Brain pericyte (primary cell): ENCODE measurements at regions not wholly inside any gene's neighbourhood (a gene's known extent, or its start where the extent isn't known, plus 50 kb on each side); places are given as distances from the start of the nearest gene placed in this dataset.

Source experiments
- DNase-seq: peaks from one replicate; pipeline ENCODE4 v3.0.0-alpha.2; 2012; ENCODE audit warnings: low read depth, low spot score

DNA sequence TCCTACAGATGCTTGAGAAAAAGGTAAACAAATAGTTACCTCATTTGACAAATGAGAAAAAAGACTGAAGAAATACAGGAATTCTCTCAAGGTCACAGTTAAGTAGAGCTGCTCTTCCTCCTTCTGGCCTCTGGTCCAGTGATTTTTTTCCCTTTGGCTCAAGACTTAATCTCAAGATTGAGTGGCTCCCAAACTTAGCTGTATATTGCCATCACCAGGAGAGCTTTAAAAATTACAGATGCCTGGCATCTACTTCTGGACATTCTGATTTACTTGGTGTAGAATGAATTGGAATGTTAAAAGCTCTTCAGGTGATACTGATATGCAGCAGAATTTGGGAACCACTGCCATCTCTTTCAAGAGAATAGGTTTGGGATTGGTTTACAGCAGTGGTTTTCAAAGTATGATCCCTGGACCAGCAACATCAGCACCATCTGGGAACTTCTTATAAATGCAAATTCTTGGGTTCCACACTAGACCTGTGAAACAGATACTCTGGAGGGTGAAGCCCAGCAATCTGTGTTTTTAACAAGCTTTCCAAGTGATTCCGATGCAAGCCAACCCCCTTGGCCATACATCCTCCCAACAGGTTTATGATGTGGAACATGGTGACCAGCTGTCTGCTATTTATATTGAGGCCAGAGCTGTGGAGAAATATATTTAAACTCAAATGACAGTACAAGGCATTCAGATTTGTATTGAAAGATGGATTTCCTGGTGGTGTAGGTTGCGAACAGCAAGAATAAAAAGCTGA, 333.0 kb upstream of the RARB start:
- no peak for DNase-seq

DNA sequence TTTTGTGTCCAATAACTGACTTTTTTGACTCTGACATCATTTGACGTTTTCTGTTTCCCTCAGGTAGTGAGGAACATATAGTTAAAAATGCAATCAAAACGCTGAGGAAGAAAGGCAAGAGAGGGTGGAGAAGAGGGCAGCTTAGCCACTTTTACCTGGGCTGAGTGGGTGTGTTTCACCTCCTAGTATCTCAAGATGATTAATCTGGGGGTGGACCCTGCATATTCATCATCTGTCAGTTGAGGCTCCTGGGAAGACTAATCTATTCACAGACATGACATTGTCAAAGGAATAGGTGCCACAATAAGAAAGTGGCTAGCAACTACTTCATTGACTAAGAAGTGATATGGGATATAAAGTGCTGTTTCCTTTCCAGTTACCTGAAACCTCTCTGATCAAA, 331.5 kb upstream of the RARB start:
- no peak for DNase-seq

DNA sequence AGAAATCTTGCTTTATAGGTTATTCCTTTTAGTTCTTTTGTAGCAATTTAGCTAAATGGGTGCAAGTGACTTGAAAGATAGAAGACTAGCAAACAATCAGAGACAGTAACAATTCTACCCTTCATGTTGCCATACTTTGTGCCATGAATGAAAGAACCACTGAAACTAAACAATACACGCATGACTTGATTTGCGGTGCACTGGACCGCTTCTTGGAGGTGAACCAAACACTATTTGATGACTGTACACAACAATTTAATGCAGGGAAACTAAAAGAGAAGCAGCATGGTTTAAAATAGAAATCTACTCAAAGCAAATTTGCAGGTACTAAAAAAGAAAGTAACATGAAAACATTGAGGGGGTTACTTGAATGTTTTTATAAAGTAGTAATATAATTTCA, 331.0 kb upstream of the RARB start:
- DNase-seq = no peak

- no peak for DNase-seq
Measured at GRCh38 chr3:25099666-25100065, 328.4 kb upstream of the RARB start.

DNA sequence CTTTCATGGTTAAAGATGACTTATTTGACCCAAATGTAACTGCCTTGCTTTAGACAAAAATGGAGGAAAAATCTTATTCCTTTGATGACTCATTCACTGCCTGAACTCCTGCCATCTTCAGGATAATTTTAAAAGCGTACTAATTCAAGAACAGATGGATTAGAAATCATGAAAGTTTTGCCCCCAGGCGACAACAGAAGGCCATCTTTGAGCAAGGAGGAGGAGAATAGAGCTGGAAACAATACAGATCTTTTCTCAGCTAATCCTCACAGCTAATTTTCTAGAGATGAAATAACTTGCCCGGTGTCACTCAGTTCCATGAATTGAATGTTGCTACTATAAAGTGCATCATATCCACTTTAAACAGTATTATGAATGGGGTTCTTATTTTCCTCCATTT, 324.7 kb upstream of the RARB start:
- DNase-seq = no peak

DNA sequence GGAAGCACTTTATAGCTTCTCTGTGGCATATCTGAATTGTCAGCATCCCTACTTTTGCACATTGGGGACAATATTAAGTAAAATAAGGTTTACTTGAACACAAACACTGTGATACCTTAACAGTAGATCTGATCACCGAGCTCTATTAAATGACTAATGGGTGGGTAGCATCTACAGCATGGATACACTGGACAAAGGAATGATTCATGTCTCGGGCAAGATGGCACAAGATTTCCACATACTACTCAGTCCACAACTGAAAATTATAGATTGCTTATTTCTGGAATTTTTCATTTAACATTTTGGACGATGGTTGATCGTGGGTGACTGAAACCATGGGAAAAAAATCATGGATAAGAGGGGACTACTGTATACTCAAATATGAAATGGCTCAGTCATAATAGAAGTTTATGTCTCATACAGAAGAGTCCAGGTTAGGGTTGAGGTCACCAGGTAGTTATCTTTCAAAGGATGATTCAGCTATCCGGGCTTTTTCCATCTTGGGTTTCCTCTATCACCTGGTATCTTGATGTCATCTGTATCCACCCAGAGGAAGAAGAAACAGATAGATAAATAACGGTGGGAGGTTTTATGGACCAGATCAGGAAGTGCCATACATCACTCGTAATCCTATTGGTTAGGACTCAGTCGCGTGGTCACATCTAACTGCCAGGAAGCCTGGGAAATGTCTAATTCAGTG, 320.0 kb upstream of the RARB start:
- DNase-seq = no peak

- no peak for DNase-seq
Measured at GRCh38 chr3:25110642-25111041, 317.4 kb upstream of the RARB start.

- DNase-seq = no peak
Measured at GRCh38 chr3:25113891-25114290, 314.2 kb upstream of the RARB start.

- DNase-seq = no peak
Measured at GRCh38 chr3:25114532-25114931, 313.5 kb upstream of the RARB start.

DNA sequence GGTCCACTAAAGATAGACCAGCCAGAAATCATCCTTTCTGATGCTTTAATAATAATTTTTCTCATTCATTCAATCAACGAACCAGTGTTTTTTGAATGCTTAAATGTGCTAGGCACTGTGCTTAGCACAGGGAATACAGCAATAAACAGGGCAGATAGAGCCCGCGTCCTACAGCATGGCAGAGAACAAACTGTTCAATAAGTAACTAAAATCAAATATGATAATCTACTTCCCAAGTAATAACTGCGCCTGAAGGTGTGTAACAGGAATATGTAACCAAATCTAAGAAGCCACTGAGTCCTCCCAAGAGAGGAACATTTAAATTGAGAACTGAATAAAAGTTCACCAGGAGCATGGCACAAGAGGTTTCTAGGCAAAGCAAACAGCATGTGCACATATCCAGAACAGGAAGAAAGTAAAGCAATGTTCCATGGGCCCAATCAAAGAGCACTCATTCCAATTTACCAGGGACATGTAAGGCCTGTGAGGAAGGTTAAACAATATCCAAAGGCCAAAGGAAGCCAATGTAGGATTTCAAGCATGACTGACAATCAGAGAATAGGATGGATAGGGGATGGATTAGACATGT, 311.0 kb upstream of the RARB start:
- no peak for DNase-seq

- no peak for DNase-seq
Measured at GRCh38 chr3:25119682-25120081, 308.4 kb upstream of the RARB start.

GRCh38 chr3:25120665-25121064, 307.4 kb upstream of the RARB start:
- DNase-seq = no peak

DNA sequence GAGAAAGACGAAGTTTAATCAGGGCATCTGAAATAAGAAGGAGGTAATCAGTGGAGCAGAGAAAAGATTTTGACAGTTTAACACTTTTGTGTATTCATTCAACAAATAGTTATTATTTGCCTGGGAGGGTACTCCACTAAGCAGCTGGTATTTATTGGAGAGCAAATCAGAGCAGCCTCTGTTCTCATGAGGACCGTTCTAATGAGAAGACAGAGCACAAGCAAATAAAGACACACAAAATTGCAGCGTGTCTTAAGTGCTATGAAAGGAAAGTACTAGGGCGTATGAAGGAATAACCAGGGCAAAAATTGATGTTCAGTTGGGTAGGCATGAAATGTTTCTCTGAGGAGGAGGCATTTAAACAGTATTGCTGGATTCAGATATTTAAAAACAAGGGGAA, 302.9 kb upstream of the RARB start:
- no peak for DNase-seq

DNA sequence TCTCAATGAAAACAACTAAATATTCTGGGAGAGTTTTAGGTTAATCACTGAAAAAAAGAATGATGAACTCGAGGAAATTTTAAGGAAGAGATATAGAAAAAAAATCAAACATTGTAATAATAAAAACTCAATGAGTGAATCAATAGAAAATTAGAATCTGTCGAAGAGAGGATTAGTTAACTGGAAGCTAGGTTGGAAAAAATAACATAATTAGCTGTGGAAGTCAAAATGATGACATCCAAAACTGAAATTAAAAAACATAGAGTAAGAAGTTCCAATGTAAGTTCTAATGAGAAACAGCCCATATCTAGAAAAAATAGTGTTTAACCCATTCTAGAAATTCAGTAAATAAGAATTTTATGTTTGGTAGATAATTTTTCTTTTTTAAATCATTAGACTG, 299.3 kb upstream of the RARB start:
- DNase-seq = no peak

- no peak for DNase-seq
Measured at GRCh38 chr3:25130724-25131520, 297.1 kb upstream of the RARB start.

DNA sequence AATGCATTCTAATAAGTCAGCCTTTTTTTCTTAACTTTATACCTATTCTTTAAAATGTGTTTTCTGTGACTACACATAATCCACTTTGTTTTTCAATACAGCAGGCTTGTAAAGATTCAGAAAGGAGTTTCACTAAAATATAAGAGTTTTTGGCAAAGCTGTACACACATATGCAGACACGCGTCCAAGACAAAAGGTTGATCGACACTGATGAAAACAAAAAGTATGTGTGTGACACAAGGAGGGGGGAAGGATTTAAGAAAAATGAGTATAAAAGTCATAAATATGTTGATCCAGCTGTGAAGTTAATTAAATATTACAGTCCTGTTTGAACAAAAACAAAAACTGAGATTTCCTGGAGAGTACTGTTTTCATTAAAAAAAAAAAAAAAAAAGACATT, 294.5 kb upstream of the RARB start:
- DNase-seq = no peak

DNA sequence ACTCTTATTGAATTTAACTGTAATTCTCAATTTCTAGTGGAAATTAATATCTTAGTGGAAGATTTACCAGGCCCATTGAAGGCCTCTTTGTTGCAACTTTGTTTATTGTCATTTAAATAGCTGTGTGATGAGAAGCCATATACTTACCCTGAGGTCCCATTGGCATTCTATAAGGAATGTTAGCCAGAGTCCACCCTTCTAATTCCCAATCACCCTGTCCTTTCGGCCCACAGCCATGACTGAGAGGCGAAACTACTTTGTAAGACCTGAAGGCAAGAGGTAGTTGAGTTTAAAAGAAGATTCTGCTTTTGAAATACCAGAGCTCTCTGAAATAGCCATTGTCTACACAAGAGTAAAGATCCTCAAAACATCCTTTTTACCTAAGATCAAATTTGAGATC, 290.5 kb upstream of the RARB start:
- DNase-seq = no peak

GRCh38 chr3:25139267-25139666, 288.8 kb upstream of the RARB start:
- DNase-seq = no peak

DNA sequence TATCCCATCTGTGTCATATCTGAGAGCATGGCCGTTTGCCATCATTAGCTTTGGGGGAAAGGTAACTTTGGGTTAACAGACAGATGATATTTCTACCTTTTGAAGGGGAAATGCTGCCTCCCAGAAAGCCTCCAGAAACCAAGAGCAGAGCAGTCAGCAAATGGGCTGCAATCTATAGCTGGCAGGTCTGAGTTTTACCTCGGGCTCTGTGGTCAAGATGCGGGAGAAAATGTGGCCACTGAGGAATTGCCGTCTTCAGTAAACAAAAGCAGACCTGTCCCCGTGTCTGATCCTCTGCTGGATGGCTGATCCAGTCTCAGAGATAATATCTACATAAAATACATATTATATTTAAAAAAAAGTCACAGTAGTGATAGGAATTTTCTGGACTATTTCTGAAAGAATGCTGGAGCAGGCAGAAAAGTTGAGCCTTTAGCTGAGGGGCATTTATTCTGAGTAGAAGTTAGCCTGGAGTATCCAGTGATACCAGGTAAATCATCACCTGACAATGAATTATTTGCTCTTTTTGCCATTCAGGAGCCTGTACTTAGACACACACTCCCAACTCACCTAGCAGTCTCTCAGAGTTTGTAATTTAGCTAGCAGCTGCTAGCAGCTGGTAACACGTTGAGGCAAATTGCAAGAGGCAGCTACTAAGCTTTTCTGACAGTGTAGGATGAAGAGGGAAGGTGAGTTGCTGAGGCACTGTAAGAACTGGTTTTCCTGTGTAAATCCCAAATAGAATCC, 285.3 kb upstream of the RARB start:
- DNase-seq = no peak

- DNase-seq = no peak
Measured at GRCh38 chr3:25143356-25144025, 284.6 kb upstream of the RARB start.

- no peak for DNase-seq
Measured at GRCh38 chr3:25144430-25144829, 283.6 kb upstream of the RARB start.
